Spleen (tissue), 7 donors: ENCODE measurements at regions not wholly inside any gene's neighbourhood (a gene's known extent, or its start where the extent isn't known, plus 50 kb on each side); places are given as distances from the start of the nearest gene placed in this dataset.

Experiments
- POLR2A ChIP-seq, 3 donors: fragments of 450-650 bp; IDR thresholded peaks; one replicate each; pipeline ENCODE4 v1.5.1; 2017; ENCODE audit warnings: antibody characterized with exemption in 3 of 3, mild to moderate bottlenecking in 1 of 3
- TF ChIP-seq, protein P1 (sequence below), 11 experiments: fragments of 200-600 bp in 7 of 11; fragments of 450-650 bp in 4 of 11; sonication (generic) in 4 of 11; IDR thresholded peaks in 8 of 11; conservative IDR thresholded peaks in 3 of 11; 1 replicate in 7 of 11; 2 replicates in 4 of 11; pipeline versions ENCODE4 v1.4.0 to v1.8.0; 2016 to 2021; ENCODE audit warnings: antibody characterized with exemption in 11 of 11, inconsistent platforms in 4 of 11, mild to moderate bottlenecking in 1 of 11
- donor health status: DM: no; HTN: no; CAD: no; lungs with moderate emphysema.
- donor health status: DM: no; HTN: no; CAD: no.
- donor health status: DM: no; HTN: no; CAD: no.

DNA sequence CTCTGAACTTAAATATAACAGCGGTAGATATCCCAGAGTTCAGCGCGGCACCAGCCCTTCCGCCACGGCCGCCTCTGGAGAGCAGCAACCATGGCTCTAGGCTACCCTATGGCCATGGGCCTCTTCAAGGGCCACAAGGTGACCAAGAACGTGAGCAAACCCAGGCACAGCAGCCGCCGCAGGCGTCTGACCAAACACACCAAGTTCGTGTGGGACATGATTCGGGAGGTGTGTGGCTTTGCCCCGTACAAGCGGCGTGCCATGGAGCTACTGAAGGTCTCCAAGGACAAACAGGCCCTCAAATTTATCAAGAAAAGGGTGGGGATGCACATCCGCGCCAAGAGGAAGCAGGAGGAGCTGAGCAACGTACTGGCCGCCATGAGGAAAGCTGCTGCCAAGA lies 229.0 kb downstream of the ACTL7B start:
- TF ChIP-seq, protein P1, sequence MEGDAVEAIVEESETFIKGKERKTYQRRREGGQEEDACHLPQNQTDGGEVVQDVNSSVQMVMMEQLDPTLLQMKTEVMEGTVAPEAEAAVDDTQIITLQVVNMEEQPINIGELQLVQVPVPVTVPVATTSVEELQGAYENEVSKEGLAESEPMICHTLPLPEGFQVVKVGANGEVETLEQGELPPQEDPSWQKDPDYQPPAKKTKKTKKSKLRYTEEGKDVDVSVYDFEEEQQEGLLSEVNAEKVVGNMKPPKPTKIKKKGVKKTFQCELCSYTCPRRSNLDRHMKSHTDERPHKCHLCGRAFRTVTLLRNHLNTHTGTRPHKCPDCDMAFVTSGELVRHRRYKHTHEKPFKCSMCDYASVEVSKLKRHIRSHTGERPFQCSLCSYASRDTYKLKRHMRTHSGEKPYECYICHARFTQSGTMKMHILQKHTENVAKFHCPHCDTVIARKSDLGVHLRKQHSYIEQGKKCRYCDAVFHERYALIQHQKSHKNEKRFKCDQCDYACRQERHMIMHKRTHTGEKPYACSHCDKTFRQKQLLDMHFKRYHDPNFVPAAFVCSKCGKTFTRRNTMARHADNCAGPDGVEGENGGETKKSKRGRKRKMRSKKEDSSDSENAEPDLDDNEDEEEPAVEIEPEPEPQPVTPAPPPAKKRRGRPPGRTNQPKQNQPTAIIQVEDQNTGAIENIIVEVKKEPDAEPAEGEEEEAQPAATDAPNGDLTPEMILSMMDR (IDR thresholded peaks at IDR 0.05 in 8 of 11, conservative IDR thresholded peaks at IDR 0.05 in 3 of 11), result no peak
- no peak for TF ChIP-seq POLR2A (IDR thresholded peaks at IDR 0.05)
